ENCODE measurements at regions not wholly inside any gene's neighbourhood (a gene's known extent, or its start where the extent isn't known, plus 50 kb on each side); places are given as distances from the start of the nearest gene placed in this dataset.

DNA sequence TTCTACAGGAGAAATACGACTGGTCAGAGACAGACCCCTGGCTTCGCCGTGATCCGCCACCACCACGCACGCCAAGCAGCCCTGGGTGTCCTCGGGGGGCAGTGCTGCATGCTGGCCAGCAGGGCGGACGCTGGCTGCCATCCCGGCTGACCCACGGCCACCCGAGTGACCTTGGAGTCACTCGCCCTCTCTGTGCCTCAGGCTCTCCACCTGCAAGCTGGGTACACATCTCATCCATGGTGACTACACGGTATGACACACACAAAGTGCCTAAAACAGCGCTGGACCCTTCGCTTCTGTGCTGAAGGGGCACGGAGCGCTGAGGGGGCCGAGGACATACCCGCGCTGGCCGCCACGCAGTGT lies 62.0 kb upstream of the RNF32 start:
- TF ChIP-seq CTCF (IDR thresholded peaks at IDR 0.05) (no peak), POLR2A (IDR thresholded peaks at IDR 0.05) (no peak), EP300 (IDR thresholded peaks at IDR 0.05) (no peak)

All from ovary (tissue), 3 donors.